ENCODE measurements at regions not wholly inside any gene's neighbourhood (a gene's known extent, or its start where the extent isn't known, plus 50 kb on each side); places are given as distances from the start of the nearest gene placed in this dataset.

DNA sequence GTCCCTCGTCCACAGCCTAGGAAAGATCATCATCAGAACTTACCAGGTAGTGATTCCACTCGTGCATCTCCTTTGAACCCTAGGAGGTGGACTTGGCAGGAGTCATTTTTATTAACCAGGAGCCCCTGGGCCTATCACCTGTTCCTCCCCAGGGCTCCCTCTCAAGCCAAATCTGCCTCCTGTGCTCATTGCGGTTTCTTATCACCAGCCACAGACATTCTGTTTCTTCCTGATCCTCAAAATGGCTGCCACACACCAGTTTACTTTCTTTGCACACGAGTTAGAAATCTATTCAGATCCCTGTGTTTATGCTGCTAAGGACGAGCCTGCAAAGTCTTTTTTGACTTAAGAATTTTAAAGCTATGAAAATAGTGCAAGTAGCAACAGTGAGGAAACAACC is 354.5 kb upstream of the BOD1L1 start:
- TF ChIP-seq, protein P1, sequence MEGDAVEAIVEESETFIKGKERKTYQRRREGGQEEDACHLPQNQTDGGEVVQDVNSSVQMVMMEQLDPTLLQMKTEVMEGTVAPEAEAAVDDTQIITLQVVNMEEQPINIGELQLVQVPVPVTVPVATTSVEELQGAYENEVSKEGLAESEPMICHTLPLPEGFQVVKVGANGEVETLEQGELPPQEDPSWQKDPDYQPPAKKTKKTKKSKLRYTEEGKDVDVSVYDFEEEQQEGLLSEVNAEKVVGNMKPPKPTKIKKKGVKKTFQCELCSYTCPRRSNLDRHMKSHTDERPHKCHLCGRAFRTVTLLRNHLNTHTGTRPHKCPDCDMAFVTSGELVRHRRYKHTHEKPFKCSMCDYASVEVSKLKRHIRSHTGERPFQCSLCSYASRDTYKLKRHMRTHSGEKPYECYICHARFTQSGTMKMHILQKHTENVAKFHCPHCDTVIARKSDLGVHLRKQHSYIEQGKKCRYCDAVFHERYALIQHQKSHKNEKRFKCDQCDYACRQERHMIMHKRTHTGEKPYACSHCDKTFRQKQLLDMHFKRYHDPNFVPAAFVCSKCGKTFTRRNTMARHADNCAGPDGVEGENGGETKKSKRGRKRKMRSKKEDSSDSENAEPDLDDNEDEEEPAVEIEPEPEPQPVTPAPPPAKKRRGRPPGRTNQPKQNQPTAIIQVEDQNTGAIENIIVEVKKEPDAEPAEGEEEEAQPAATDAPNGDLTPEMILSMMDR (IDR thresholded peaks at IDR 0.05) = no peak
- TF ChIP-seq GATA2 (CRISPR knock-in tag; IDR thresholded peaks at IDR 0.05) (no peak), SMC3 (IDR thresholded peaks at IDR 0.05; ENCODE audit: low read depth, low read length) (no peak), EZH2phosphoT487 (IDR thresholded peaks at IDR 0.05; ENCODE audit: borderline replicate concordance, low read depth) (no peak), SIN3A (IDR thresholded peaks at IDR 0.05; ENCODE audit: borderline replicate concordance, low read depth, low read length) (no peak)
- TF ChIP-seq, protein P2, sequence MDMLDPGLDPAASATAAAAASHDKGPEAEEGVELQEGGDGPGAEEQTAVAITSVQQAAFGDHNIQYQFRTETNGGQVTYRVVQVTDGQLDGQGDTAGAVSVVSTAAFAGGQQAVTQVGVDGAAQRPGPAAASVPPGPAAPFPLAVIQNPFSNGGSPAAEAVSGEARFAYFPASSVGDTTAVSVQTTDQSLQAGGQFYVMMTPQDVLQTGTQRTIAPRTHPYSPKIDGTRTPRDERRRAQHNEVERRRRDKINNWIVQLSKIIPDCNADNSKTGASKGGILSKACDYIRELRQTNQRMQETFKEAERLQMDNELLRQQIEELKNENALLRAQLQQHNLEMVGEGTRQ (IDR thresholded peaks at IDR 0.05; ENCODE audit: borderline replicate concordance, low read depth, low read length) = no peak
- TF ChIP-seq, protein P3, sequence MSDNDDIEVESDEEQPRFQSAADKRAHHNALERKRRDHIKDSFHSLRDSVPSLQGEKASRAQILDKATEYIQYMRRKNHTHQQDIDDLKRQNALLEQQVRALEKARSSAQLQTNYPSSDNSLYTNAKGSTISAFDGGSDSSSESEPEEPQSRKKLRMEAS (IDR thresholded peaks at IDR 0.05; ENCODE audit: low read depth) = no peak

Measured in SK-N-SH (cell line).